GM12874 (cell line): ENCODE measurements at regions not wholly inside any gene's neighbourhood (a gene's known extent, or its start where the extent isn't known, plus 50 kb on each side); places are given as distances from the start of the nearest gene placed in this dataset.

Source experiments
- TF ChIP-seq, protein P1 (sequence below): IDR thresholded peaks from 2 replicates; pipeline ENCODE4 v1.5.1; 2011; ENCODE audit warnings: low read depth, mild to moderate bottlenecking, control low read depth, low read length, moderate library complexity; ENCODE audit not compliant: insufficient read depth

GRCh38 chr11:96624126-96624525 lies 234.3 kb downstream of the JRKL start:
- TF ChIP-seq, protein P1, sequence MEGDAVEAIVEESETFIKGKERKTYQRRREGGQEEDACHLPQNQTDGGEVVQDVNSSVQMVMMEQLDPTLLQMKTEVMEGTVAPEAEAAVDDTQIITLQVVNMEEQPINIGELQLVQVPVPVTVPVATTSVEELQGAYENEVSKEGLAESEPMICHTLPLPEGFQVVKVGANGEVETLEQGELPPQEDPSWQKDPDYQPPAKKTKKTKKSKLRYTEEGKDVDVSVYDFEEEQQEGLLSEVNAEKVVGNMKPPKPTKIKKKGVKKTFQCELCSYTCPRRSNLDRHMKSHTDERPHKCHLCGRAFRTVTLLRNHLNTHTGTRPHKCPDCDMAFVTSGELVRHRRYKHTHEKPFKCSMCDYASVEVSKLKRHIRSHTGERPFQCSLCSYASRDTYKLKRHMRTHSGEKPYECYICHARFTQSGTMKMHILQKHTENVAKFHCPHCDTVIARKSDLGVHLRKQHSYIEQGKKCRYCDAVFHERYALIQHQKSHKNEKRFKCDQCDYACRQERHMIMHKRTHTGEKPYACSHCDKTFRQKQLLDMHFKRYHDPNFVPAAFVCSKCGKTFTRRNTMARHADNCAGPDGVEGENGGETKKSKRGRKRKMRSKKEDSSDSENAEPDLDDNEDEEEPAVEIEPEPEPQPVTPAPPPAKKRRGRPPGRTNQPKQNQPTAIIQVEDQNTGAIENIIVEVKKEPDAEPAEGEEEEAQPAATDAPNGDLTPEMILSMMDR, result no peak

- TF ChIP-seq, protein P1, result no peak
These were observed 237.6 kb downstream of the JRKL start for GRCh38 chr11:96627376-96627775.

DNA sequence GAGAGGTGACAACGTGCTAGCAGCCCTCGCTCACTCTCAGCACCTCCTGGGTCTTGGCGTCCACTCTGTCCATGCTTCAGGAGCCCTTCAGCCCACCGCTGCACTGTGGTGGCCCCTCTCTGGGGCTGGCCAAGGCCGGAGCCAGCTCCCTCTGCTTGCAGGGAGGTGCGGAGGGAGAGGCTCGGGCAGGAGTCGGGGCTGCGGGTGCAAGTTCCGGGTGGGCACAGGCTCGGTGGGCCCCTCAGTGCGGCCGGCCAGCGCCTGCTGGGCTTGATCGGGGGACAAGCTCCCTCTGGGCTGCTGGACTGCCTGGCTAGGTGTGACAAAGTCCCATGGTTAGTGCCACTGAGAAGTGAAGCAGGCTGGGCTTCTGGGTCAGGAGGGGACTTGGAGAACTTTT lies 245.8 kb downstream of the JRKL start:
- TF ChIP-seq, protein P1, result no peak

DNA sequence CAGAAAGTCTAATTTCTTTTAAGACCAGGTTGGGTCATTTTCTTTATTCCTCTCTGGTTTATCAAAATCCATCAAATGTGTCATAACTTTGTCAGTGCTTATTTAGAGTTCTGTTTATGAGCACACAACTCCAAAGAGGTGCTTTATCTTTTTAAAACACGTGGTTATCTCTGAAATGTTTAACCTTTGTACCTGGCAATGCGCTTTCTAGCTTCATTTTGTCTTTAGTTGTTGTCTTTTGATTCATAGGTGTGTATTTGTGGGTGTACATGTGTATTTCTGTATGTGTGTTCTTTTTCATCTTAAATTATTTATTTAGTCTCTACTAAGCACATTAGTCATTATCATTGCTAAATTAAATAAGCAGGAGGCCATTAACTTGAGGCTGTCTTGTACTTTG lies 251.4 kb downstream of the JRKL start:
- TF ChIP-seq, protein P1, result no peak

DNA sequence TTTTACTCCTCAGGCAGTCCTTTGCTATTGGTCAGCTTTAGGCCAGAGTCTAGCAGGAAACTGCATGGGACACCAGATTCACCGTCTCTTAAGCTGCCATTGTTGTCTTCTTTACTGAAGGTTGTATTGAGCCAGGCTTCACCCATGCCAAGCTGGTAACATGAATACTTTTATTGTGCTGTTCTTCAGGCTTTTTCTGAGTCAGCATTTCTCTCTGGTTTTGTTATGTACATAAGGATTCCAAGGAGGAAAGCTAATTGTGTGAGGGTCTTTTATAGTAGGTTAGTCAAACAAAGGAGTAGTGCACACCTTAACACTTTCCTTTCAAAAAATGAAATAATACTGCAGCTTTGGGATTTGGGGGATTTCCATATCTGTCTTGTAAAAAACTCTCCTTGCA lies 252.8 kb downstream of the JRKL start:
- TF ChIP-seq, protein P1, result no peak

DNA sequence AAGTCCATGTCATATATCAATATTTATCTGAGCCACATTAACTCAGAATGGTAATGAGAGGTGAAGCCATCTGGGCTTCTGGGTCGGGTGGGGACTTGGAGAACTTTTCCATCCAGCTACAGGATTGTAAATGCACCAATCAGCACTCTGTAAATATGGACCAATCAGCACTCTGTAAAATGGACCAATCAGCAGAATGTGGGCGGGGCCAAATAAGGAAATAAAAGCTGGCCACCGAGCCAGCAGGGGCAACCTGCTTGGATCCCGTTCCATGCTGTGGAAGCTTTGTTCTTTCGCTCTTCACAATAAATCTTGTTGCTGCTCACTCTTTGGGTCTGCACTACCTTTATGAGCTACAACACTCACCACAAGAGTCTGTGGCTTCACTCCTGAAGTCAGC lies 253.4 kb downstream of the JRKL start:
- TF ChIP-seq, protein P1, result no peak

DNA sequence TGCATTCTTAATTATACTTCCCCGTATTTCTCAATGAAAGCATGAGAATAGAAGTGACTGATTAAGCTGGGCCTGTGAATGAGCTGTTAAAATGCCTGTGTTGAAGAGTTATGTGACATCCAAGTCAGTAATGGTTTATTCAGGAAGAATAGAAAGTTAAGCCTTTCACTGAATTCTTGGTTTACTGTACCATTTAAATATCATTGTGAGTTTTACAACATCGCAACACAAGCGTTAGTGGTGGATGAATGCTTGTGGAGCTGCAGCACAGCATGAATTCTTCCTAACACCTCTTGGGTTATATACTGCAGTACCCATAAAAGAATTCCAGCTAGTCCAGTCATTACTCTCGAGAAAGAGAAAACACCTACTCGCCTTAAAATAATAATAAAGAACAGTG lies 257.8 kb downstream of the JRKL start:
- TF ChIP-seq, protein P1, result no peak

- TF ChIP-seq, protein P1, result no peak
These were observed 259.2 kb downstream of the JRKL start for GRCh38 chr11:96648991-96649390.
